GM19397 (cell line): ENCODE measurements at regions not wholly inside any gene's neighbourhood (a gene's known extent, or its start where the extent isn't known, plus 50 kb on each side); places are given as distances from the start of the nearest gene placed in this dataset.
"Not testable (repeated sequence)": the region's sequence is repeated elsewhere in the genome, so short reads cannot be mapped to it uniquely, and the experiment has no call there.

Source experiments
- ATAC-seq: cut with Tn5 transposase; IDR thresholded peaks from one replicate; pipeline ENCODE4 v1.9.1; 2021; ENCODE audit warnings: mild to moderate bottlenecking, moderate library complexity; ENCODE audit not compliant: unreplicated experiment

- ATAC-seq: no peak
Measured at GRCh38 chr14:66311058-66311457, 175.1 kb upstream of the CCDC196 start.

DNA sequence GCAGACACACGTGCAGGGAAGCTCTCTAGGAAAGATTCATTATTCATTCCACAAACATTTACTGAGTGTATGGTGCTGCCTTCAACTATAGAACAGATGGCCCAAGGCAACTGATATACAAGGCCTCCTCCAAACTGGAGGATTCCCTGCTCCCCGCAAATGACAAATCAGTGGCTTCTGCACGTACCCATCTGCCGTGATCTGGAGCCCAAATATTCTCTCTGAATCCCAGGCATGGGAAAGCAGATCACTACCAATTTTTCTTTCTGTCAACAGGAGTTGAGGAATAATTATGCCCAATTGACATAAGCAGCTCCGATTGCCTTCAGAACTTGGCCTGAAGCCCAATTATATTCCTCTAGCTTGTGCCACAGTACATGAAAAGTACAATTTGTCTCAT is 174.2 kb upstream of the CCDC196 start:
- ATAC-seq: no peak

DNA sequence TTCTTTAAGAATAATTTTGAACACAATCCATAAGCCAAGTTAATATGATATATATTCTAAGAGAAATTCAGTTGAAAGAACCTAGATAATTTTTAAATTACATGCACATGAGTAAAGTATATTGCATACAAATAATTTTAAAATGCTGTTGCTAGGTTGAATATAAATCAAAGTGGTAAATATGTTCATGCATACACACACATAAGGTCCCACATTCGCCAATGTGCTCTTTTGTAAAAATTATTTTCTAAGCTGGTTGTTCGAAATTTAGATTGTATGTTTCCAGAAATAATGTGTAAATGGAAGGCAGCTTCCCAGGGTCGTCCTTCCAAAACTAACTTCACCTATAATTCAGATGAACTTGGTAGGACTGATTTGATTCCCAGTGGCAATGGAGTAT is 173.7 kb upstream of the CCDC196 start:
- ATAC-seq: no peak

DNA sequence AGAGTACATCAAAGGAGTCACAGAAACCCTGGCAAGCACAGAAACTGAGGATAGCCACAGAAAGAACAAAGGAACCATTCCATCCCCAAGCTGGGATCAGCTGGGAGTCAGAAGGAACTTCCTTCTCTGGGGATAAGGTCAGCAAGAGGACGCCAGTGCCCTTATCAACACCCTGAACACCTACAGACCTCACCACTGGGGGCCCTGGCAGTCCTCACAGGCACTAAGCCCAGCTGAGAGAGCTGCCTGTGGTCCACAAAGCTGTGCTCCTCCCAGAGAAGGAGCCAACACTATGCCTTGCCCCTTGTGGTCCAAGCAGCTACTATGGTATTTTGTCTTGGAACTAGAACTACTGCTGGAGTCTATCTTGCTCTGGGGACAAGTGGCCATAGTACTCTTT is 171.1 kb upstream of the CCDC196 start:
- ATAC-seq: no peak

DNA sequence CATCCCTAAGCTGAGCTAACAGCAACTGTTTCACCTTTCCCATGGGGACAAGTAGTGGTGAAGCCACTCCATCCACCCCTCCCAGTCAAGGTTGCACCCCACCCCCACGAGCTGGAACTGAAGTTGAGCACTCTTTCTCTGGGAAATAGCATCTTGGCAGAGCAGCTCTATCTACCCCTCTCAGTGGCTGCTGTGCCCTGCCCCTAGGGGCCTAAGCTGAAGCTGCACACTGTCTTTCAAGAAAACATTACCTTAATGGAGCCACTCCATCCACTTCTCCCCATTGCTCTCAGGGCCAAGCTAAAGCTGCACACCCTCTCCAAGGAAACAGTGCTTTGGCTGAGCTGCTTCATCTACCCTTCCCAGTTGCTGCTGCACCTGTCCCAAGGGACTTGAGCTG is 170.6 kb upstream of the CCDC196 start:
- ATAC-seq: no peak

DNA sequence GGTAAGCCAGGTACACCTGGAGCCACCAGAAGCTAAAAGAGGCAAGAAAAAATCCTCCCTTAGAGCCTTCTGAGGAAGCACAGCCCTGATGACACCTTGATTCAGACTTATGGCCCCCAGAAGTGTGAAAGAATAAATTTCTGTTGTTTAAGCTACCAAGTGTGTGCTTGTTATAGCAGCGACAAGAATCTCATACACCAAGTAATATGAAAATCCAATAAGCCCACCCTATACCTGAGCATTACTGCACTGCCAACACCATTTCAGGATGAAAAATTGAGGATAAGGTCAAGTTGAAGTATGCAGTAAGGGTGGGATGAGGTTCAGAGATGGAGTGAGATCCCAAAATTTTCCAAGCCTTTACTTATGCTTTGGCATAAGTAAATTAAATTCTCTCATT is 163.6 kb upstream of the CCDC196 start:
- no peak for ATAC-seq

DNA sequence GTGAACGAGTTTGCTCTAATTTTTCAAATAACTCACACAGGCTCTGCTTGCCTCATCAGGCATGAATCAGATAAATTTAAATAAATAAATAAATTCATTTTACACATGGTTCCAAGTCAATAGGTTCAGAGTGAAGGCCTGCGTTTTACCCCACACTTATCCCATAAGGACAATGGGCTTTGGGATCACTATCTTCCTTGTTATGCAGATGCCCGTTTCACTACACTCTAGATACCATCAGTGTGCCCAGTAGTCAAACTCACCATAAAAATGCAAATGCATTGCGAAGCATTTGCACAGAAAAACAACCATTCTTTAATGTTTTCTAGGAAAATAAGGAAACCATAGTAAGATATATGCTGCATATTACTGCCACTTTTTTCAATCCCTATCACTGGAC is 155.9 kb upstream of the CCDC196 start:
- no peak for ATAC-seq

DNA sequence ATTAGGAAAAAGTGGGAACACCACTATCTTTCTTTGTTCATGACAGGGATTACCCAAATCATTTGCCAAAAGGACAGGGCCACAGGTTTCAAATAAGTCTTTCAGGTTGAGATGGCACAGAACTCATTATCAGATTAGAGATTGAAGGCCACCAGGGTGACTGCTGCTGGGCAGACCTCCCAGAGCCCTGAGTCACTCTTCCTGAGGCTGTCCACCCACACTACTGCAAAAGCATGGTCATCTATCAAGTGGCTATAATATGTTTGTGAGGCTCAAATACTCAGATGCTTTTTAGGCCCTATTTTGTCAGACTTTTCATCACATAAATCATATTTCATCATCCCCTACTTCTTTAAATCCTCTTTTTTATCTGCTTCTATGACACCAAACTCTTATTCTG is 155.3 kb upstream of the CCDC196 start:
- no peak for ATAC-seq

GRCh38 chr14:66333293-66333692 is 152.9 kb upstream of the CCDC196 start:
- not testable (repeated sequence) for ATAC-seq

DNA sequence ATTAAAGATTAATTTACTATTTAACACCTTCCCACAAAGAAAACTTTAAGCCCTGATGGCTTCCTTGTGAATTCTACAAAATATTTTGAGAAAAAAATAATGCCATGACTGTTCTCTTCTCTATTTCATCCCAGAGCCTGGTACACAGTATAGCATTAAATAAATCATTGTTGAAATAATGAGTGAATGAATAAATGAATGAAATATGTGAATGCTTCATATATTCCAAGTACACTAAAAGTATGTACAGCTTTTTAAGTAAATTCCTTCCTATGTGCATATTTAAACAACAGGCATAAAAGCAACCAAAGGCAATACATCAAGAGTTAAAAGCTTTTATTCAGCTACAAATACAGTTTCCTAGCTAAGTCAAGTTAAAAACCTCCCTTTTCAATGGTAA is 144.9 kb upstream of the CCDC196 start:
- ATAC-seq: no peak

DNA sequence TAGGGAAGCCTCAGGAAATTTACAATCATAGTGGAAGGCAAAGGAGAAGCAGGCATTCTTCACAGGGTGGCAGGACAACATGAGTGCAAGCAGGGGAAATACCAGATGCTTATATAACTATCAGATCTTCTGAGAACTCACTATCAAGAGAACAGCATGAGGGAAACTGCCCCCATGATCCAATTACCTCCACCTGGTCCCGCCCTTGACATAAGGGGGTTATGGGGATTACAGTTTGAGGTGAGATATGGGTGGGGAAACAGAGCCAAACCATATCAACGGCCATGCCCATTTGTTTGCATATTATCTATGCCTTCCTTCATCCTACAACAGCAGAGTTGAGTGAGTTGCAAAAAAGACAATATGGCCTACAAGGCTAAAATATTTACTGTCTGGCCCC is 140.2 kb upstream of the CCDC196 start:
- no peak for ATAC-seq

- no peak for ATAC-seq
Measured at GRCh38 chr14:66351310-66351709, 134.9 kb upstream of the CCDC196 start.

DNA sequence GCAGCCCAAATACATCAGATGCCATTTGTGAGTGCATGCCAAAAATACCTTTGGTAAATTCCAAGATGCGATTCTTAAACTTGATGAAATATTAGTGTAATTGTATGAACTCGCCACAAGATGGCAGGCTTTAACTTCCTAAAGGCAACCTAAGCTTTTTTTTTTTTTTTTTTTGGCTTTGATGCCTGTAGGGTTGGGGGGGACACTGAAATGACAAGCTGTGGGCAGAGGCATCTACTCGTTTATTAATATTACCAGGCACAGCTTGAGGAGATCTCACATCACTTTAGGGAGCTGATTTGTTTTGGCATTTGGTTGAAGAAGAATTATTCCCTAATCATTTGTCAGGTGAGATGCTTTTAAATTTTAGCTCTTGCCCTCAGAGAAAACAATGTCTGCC is 126.7 kb upstream of the CCDC196 start:
- no peak for ATAC-seq

DNA sequence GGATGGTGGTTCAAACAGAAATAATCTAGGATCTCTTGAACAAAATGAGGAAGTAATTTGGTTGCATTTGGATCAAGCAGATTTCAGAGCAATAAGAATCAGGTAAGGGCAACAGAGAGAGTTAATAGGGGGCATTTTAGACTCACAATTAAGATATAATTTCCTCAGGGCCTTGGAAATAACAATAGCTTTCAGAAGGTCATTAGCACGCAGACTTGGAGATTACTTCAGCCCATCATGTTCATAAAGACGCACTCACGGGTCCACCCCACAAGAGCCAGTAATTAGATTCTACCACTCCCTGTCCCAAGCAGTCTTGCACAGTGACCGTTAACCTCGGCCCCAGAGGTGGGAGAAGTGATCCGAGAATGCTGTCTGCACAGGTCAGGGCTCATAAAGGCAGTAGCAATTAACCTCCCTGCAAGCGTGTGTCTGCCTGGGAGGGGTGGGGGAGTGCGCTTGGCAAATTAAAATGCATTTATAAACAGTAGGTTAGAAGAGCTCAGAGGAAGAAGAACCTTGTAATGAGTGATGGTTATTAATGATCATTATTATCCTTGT is 125.7 kb upstream of the CCDC196 start:
- ATAC-seq: no peak

- ATAC-seq: no peak
Measured at GRCh38 chr14:66361013-66361412, 125.2 kb upstream of the CCDC196 start.

DNA sequence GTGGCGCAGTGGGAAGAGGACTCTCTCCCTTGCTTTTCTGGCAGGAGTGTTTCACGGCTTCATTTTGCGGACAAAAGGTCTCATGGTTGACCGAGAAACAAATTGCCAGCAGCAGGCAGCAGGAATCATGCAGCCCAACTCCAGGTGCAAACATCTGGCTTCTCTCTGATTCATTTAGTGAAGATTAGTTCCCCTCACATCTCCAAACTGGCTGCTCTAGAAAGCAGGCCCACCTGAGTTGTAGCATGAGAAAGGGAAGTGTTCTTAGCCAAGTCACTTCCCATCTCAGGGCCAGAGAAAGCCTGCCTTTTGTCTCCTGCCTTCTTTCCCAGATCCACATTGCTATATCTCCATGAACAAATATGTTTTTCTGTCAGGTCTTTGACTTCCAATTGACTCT is 120.8 kb upstream of the CCDC196 start:
- no peak for ATAC-seq

DNA sequence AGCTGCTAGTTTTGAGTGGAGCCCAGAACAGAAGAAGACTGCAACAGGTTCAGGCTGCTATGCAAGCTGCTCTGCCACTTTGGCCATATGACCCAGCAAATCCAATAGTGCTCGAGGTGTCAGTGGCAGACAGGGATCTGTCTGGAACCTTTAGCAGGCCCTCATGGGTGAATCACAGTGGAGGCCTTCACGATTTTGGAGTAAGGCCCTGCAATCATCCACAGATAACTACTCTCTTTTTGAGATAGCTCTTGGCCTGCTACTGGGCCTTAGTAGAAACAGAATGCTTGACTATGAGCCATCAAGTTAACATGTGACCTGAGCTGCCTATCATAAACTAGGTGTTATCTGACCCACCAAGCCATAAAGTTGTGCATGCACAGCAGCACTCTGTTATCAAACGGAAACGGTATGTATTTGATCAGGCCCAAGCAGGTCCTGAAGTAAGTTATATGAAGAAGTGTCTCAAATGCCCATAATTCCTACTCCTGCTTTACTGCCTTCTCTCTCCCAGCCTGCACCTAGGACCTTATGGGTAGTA is 116.9 kb upstream of the CCDC196 start:
- ATAC-seq: no peak

DNA sequence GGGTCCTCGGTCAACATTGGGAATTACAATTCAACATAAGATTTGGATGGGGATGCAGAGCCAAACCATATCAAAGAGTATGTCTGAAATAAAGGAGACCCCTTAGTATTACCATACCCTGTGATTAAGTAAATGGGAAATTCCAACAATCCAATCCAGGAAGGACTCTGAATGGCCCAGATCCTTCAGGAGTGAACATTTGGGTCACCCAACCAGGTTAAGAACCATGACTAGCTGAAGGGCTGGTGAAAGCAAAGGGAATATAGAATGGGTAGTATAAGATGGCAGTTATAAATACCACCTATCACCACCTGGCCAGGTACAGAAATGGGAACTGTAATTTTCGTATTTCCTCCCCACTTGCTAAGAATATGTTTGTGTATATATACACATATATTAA is 114.4 kb upstream of the CCDC196 start:
- no peak for ATAC-seq

DNA sequence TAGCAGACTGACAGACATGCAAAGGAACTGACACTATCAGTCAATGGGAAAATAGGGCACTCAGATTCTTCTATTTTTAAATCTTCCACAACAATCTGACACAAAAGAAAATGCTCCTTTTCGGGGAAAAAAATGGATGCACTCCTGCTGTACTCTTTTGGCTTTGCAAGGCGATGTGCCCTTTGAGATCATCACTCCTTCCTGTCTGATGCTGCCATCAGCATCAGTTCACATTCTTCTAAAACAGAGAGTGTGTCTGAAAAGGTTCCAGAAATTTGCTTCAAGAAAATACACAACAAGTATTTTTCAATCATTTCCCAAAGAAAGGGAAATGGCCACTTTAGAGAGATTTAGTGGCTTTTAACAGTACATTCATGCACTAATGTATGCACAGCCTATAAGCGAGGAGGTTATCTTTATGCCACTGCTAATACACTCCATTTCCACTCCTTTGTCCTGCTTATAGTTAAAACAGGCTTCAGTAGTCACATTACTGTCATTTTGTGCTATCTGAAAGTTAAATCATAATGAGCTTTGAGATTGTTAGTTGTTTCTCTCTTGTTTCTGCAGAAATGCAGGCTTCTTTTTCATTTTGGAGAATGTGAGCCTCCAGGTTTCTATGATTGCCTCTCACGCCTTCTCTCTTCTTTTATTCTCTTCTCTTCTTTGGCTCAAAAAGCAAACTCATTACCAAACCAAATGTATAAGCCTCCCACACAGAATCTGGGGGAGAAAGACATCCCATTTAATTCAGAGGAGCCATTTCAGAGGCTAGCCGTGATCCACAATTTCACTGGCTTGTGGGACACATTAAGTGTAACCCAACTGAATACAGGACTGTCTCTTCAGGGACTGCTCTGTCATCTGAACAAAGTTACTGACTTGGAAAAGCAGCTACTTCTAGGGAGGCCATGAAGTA is 110.9 kb upstream of the CCDC196 start:
- ATAC-seq: no peak

DNA sequence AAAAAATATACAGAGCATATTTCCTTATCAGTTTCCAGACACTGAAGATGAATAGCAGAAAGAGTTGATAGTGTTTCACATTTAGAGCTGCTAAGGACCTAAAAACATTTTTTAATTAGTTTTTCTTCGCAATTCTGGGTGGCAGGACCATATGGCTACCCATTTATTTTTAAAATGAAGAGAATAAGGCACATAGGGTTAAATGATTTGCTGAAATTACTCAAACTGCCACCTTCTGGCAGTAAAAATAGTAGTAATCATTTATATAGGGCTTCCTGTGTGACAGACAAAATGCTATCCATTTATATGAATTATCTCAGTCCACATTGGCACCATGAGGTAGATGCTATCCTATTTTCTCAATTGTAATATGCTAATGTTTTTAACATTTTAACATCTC is 108.6 kb upstream of the CCDC196 start:
- ATAC-seq: no peak

DNA sequence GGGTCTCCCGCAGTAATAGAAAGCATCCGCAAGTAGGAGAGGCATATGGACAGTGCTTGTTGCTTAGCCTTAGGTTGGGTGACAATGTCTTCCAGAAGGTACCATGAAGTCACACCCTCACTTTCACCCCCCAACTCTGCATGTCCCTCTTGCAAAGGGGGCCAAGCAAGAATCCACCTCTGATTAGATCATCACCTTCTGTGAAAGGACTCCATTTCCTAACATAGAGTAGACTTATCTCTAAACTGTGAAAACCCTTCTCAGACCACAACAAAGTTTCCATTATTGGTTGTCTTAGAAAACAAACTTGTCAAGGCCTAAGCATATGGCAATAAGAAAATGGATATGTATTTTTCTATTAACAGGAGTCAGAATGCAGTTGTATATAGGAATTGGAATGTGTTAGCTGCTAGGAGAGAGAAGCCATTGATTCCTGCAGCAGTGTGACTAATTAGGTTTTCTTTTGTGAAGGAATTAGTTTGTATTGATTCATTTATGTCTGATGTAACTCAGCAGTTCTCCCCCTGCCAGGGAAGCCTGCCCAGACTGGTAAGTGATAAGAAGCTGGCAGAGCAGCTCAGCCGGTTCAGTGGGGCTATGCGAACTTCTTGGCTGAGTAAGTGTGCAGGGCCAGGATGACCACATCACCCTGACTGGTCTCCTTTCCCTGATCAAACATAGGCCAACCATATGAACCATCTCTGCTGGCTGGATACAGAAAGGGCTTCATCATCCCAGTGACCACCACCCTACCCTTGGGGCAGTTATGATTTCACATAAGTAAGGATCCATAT is 107.3 kb upstream of the CCDC196 start:
- no peak for ATAC-seq

DNA sequence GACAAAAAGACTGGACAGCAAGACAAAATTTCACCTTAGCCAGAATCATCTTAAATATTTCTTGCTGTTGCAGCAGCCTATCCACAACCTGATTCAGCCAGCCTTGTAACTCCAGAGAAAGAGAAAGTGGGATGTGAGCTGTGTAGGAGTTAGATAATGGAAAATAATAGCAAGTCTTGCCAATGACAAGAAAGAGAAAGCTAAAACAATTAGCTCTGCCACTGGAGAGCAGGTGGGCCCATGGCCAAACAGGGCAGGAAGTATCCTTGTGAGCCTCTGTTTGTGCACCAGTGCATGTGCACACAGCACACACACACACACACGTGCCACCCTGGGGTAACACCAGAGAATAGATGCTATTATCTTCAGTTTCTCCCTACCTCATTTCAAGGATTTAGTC is 106.0 kb upstream of the CCDC196 start:
- no peak for ATAC-seq
